ENCODE measurements at regions not wholly inside any gene's neighbourhood (a gene's known extent, or its start where the extent isn't known, plus 50 kb on each side); places are given as distances from the start of the nearest gene placed in this dataset.

- no peak for DNase-seq
Observed at GRCh38 chr11:33615751-33616150, 84.9 kb downstream of the C11orf91 start.

GRCh38 chr11:33613404-33613803, 87.2 kb downstream of the C11orf91 start:
- no peak for DNase-seq

- no peak for DNase-seq
Observed at GRCh38 chr11:33610903-33611302, 89.7 kb downstream of the C11orf91 start.

- no peak for DNase-seq
Observed at GRCh38 chr11:33608386-33608785, 92.2 kb downstream of the C11orf91 start.

- no peak for DNase-seq
Observed at GRCh38 chr11:33606762-33607161, 93.9 kb downstream of the C11orf91 start.

- DNase-seq: no peak
Observed at GRCh38 chr11:33605703-33606102, 94.9 kb downstream of the C11orf91 start.

- no peak for DNase-seq
Observed at GRCh38 chr11:33598426-33599069, 102.1 kb downstream of the C11orf91 start.

- DNase-seq: no peak
Observed at GRCh38 chr11:33594188-33594587, 106.4 kb downstream of the C11orf91 start.

GRCh38 chr11:33590441-33590840, 110.2 kb downstream of the C11orf91 start:
- no peak for DNase-seq

- no peak for DNase-seq
Observed at GRCh38 chr11:33588056-33588455, 112.6 kb downstream of the C11orf91 start.

- no peak for DNase-seq
Observed at GRCh38 chr11:33585586-33586209, 114.9 kb downstream of the C11orf91 start.

- no peak for DNase-seq
Observed at GRCh38 chr11:33582636-33583325, 117.8 kb downstream of the C11orf91 start.

- no peak for DNase-seq
Observed at GRCh38 chr11:33579101-33579500, 121.5 kb downstream of the C11orf91 start.

GRCh38 chr11:33577204-33577603, 123.4 kb downstream of the C11orf91 start:
- DNase-seq: no peak

GRCh38 chr11:33575311-33575710, 125.3 kb downstream of the C11orf91 start:
- no peak for DNase-seq

GRCh38 chr11:33574331-33574730, 126.3 kb downstream of the C11orf91 start:
- no peak for DNase-seq

GRCh38 chr11:33569333-33569732, 131.3 kb downstream of the C11orf91 start:
- DNase-seq: no peak

- no peak for DNase-seq
Observed at GRCh38 chr11:33567004-33567403, 133.6 kb downstream of the C11orf91 start.

- DNase-seq: no peak
Observed at GRCh38 chr11:33564856-33565453, 135.7 kb downstream of the C11orf91 start.

- no peak for DNase-seq
Observed at GRCh38 chr11:33560729-33561128, 139.9 kb downstream of the C11orf91 start.

GRCh38 chr11:33559567-33559966, 141.1 kb downstream of the C11orf91 start:
- no peak for DNase-seq

- DNase-seq: no peak
Observed at GRCh38 chr11:33558097-33558496, 142.5 kb downstream of the C11orf91 start.

GRCh38 chr11:33557201-33557600, 143.4 kb downstream of the C11orf91 start:
- no peak for DNase-seq

- DNase-seq: no peak
Observed at GRCh38 chr11:33554219-33554618, 146.4 kb downstream of the C11orf91 start.

Measured in T-helper 1 cell (primary cell).